Naive thymus-derived CD4-positive, alpha-beta T cell (primary cell): ENCODE measurements at regions not wholly inside any gene's neighbourhood (a gene's known extent, or its start where the extent isn't known, plus 50 kb on each side); places are given as distances from the start of the nearest gene placed in this dataset.

Experiments
- ATAC-seq: fragments of 150-1000 bp; cut with Tn5 transposase; 2 replicates; pipeline ENCODE4 v1.10.0; 2021; ENCODE audit warnings: mild to moderate bottlenecking, moderate library complexity
- CTCF ChIA-PET: fragments of 350-600 bp; sonication (Branson Sonifier 250); formaldehyde crosslinking; loops from one replicate; lab custom pipeline; 2021; ENCODE audit warnings: antibody characterized with exemption; lab: Charles Lee
- POLR2A ChIA-PET: fragments of 350-600 bp; sonication (Branson Sonifier 250); formaldehyde crosslinking; loops from one replicate; lab custom pipeline; 2021; ENCODE audit warnings: antibody characterized with exemption, inconsistent platforms; lab: Charles Lee
- DNase-seq, 9 donors: peaks; one replicate each; pipeline versions ENCODE4 v3.0.0 to v3.0.0-alpha.2; 2020 to 2022; ENCODE audit warnings: mixed read lengths in 1 of 9
- H3K27ac ChIP-seq: one replicate; pipeline ENCODE4 v1.7.0; 2013; ENCODE audit warnings: mild to moderate bottlenecking, low read depth, low read length, moderate library complexity
- H3K27me3 ChIP-seq, 2 donors: one replicate each; pipeline ENCODE4 v1.7.0; 2013; ENCODE audit warnings: low read length in 2 of 2, mild to moderate bottlenecking in 2 of 2, moderate library complexity in 2 of 2; ENCODE audit not compliant: control insufficient read depth in 2 of 2, insufficient read depth in 2 of 2
- H3K36me3 ChIP-seq, 3 experiments: 1 replicate in 2 of 3; 2 replicates in 1 of 3; pipeline ENCODE4 v1.7.0; 2013; ENCODE audit warnings: low read length in 3 of 3, mild to moderate bottlenecking in 3 of 3, moderate library complexity in 1 of 3; ENCODE audit not compliant: insufficient read depth in 3 of 3, control insufficient read depth in 2 of 3
- H3K4me1 ChIP-seq, 2 donors: one replicate each; pipeline ENCODE4 v1.7.0; 2013; ENCODE audit warnings: low read length in 2 of 2, mild to moderate bottlenecking in 2 of 2, moderate library complexity in 1 of 2; ENCODE audit not compliant: control insufficient read depth in 2 of 2, insufficient read depth in 2 of 2
- H3K4me3 ChIP-seq: 2 replicates; pipeline ENCODE4 v1.7.0; 2013; ENCODE audit warnings: mild to moderate bottlenecking, low read length
- H3K9me3 ChIP-seq, 3 experiments: 1 replicate in 2 of 3; 2 replicates in 1 of 3; pipeline ENCODE4 v1.7.0; 2013; ENCODE audit warnings: low read length in 3 of 3; ENCODE audit not compliant: control insufficient read depth in 2 of 3
- H3K27ac Mint-ChIP-seq, 9 donors: one replicate each; pipeline ENCODE4 v1.8.0; 2020 to 2022; ENCODE audit warnings: mixed read lengths in 9 of 9, mild to moderate bottlenecking in 8 of 9, moderate library complexity in 5 of 9, inconsistent platforms in 2 of 9
- H3K27me3 Mint-ChIP-seq, 5 donors: one replicate each; pipeline ENCODE4 v1.8.0; 2021 to 2022; ENCODE audit warnings: mixed read lengths in 5 of 5, mild to moderate bottlenecking in 1 of 5
- H3K36me3 Mint-ChIP-seq, 5 donors: one replicate each; pipeline ENCODE4 v1.8.0; 2020 to 2022; ENCODE audit warnings: mixed read lengths in 5 of 5, mild to moderate bottlenecking in 3 of 5, inconsistent platforms in 1 of 5
- H3K4me1 Mint-ChIP-seq, 7 donors: one replicate each; pipeline ENCODE4 v1.8.0; 2020 to 2022; ENCODE audit warnings: mixed read lengths in 7 of 7, mild to moderate bottlenecking in 3 of 7, inconsistent platforms in 1 of 7
- H3K4me3 Mint-ChIP-seq, 10 donors: one replicate each; pipeline ENCODE4 v1.8.0; 2020 to 2022; ENCODE audit warnings: mild to moderate bottlenecking in 10 of 10, mixed read lengths in 10 of 10, moderate library complexity in 6 of 10, inconsistent platforms in 2 of 10
- H3K9me3 Mint-ChIP-seq, 11 donors: one replicate each; pipeline ENCODE4 v1.8.0; 2020 to 2022; ENCODE audit warnings: mixed read lengths in 11 of 11, mild to moderate bottlenecking in 4 of 11, inconsistent platforms in 1 of 11, moderate library complexity in 1 of 11
- intact Hi-C, 2 donors: fragments of 100-400 bp; cut with micrococcal nuclease; formaldehyde crosslinking; loops; one replicate each; pipeline ENCODE4 v1.15.1; 2023

DNA sequence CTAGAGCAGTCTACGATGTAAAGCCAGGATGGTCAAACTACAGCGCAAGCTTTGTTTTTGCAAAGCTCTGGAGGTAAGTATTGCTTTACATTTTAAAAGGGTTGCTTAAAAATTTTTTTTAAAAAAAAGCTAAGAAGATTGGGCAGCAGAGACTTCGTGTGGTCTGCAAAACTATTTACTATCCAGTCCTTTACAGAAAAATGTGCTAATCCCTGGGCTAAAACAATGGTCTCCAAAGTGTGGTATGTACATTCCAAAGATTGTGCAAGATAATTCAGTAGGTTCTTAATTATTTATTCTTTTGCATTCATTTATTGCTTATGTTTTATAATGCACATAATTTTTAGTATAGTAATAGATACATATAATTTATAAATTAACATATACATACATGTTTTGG, 113.2 kb downstream of the MFAP3L start:
- intact Hi-C loops: no loop called here
- Mint-ChIP-seq H3K4me1 (peaks cover 0 to 2% (median 0%) of the 10 kb centered on the region in 7 donors), H3K9me3 (peaks cover 0 to 15% (median 9%) of the 10 kb centered on the region in 11 donors), H3K36me3 (peaks cover 0 to 8% (median 0%) of the 10 kb centered on the region in 5 donors), H3K27me3 (peaks cover 0 to 15% (median 6%) of the 10 kb centered on the region in 5 donors), H3K27ac (no peak overlapping the region), H3K4me3 (no peak overlapping the region)
- no peak overlapping the region for H3K4me3 ChIP-seq
- ChIA-PET POLR2A (no interaction called here), CTCF (no interaction called here)
- no peaks in the 10 kb centered on the region for H3K36me3 ChIP-seq
- H3K9me3 ChIP-seq: peaks cover 0 to 6% (median 0%) of the 10 kb centered on the region in 3 experiments
- no peaks in the 10 kb centered on the region for H3K4me1 ChIP-seq
- no peaks in the 10 kb centered on the region for H3K27me3 ChIP-seq
- DNase-seq (no peak), ATAC-seq (no peak)
- H3K27ac ChIP-seq: no peak overlapping the region

DNA sequence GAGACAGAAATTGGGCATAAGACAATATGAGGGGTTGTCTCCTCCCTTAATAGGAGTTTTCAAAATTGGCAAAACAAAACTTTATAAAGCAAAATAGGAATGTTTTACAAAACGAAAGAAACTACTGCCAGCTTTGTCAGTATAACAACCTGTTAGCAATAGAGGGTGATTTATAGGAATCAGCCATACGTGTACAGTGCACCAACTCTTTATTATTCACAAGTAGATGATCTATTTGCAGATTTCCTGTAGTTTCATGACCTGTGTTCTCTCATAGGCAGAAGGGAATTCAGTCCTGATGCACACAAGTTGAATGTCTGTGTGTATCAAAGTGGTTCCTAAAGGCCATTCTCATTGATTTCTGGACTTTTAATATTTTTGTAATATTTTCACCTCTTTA, 116.3 kb downstream of the MFAP3L start:
- H3K27me3 Mint-ChIP-seq: peaks cover 0 to 4% (median 3%) of the 10 kb centered on the region in 5 donors
- no peak for ATAC-seq

DNA sequence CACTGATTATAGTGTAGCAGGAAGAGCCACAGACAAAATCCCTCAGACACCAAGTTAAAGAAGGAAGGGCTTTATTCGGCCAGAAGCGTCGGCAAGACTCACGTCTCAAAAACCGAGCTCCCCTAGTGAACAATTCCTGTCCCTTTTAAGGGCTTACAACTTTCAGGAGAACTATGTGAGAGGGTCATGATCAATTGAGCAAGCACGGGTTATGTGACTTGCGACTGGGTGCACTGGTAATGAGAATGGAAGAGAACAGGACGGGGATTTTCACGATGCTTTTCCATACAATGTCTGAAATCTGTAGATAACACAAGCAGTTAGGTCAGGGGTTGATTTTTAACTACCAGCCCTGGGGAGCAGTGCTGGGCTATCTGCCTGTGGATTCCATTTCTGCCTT, 116.7 kb downstream of the MFAP3L start:
- Mint-ChIP-seq H3K4me1 (no peaks in the 10 kb centered on the region), H3K4me3 (no peak overlapping the region), H3K27ac (no peak overlapping the region), H3K27me3 (peaks cover 0 to 6% (median 3%) of the 10 kb centered on the region in 5 donors), H3K9me3 (peaks cover 0 to 2% (median 0%) of the 10 kb centered on the region in 11 donors), H3K36me3 (no peaks in the 10 kb centered on the region)
- no peaks in the 10 kb centered on the region for H3K36me3 ChIP-seq
- ATAC-seq (no peak), DNase-seq (no peak)
- H3K27me3 ChIP-seq: no peaks in the 10 kb centered on the region
- intact Hi-C loops: no loop called here
- H3K4me1 ChIP-seq: no peaks in the 10 kb centered on the region
- H3K27ac ChIP-seq: no peak overlapping the region
- H3K4me3 ChIP-seq: no peak overlapping the region
- CTCF ChIA-PET: no interaction called here
- H3K9me3 ChIP-seq: no peaks in the 10 kb centered on the region
- POLR2A ChIA-PET: no interaction called here

More for the DNA sequence above, 116.3 kb downstream of the MFAP3L start:
- DNase-seq: no peak
- no peak overlapping the region for H3K27ac ChIP-seq
- no peaks in the 10 kb centered on the region for H3K9me3 ChIP-seq
- ChIA-PET CTCF (no interaction called here), POLR2A (no interaction called here)
- Mint-ChIP-seq H3K4me3 (no peak overlapping the region), H3K27ac (no peak overlapping the region), H3K4me1 (no peaks in the 10 kb centered on the region), H3K9me3 (peaks cover 0 to 2% (median 0%) of the 10 kb centered on the region in 11 donors), H3K36me3 (no peaks in the 10 kb centered on the region)
- no peaks in the 10 kb centered on the region for H3K36me3 ChIP-seq
- H3K4me3 ChIP-seq: no peak overlapping the region
- intact Hi-C loops: no loop called here
- no peaks in the 10 kb centered on the region for H3K4me1 ChIP-seq
- H3K27me3 ChIP-seq: no peaks in the 10 kb centered on the region

DNA sequence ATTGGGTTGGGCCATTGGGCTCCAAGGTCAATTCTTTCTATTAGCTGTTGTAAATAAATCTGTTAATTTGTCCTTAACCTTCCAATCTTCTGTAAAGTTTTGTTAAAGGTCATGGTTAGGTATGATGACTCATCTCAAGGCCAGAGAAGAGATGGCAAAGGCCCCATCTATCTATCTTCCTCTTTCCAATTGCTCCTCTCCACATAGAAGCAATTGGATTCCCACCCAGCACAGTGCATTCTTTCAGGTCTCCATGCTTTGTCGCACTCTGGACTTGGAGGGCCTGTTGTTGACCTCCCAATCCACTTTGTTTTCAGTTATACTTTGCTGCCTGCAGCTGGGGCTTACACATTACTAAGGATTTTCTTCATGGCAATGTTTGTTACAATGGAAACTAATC, 118.5 kb downstream of the MFAP3L start:
- no peak overlapping the region for H3K27ac ChIP-seq
- H3K27me3 ChIP-seq: no peaks in the 10 kb centered on the region
- no peak for ATAC-seq
- CTCF ChIA-PET: no interaction called here
- H3K4me3 ChIP-seq: no peak overlapping the region
- no peaks in the 10 kb centered on the region for H3K36me3 ChIP-seq
- Mint-ChIP-seq H3K4me3 (no peak overlapping the region), H3K27ac (no peak overlapping the region), H3K27me3 (peaks cover 0 to 13% (median 3%) of the 10 kb centered on the region in 5 donors), H3K36me3 (no peaks in the 10 kb centered on the region), H3K9me3 (no peaks in the 10 kb centered on the region), H3K4me1 (no peaks in the 10 kb centered on the region)
- intact Hi-C loops: no loop called here
- POLR2A ChIA-PET: no interaction called here
- no peaks in the 10 kb centered on the region for H3K9me3 ChIP-seq
- DNase-seq: no peak
- H3K4me1 ChIP-seq: no peaks in the 10 kb centered on the region

DNA sequence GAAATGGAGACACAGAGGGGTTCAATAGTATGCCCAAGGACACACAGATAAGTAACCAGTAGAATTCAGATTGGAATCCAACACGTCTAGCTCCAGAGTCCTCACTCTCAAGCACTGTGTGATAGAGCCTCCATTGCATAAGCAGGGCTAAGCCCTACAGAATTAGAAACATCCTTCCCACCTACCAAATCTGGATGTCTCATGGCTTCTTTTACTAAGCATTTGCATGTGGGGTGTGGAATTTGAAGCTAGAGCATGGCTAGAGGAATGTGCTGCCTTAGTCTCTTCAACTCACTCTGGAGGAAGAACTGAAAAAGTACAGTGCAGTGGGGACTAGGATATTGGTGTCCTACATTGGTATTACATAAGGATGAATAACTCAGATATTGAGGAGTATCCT, 119.4 kb downstream of the MFAP3L start:
- DNase-seq: no peak
- Histone ChIP-seq H3K27ac (no peak overlapping the region), H3K36me3 (no peaks in the 10 kb centered on the region), H3K27me3 (no peaks in the 10 kb centered on the region), H3K9me3 (no peaks in the 10 kb centered on the region), H3K4me1 (no peaks in the 10 kb centered on the region), H3K4me3 (no peak overlapping the region)
- H3K27me3 Mint-ChIP-seq: peaks cover 0 to 13% (median 0%) of the 10 kb centered on the region in 5 donors
- POLR2A ChIA-PET: no interaction called here
- no peak for ATAC-seq
- H3K36me3 Mint-ChIP-seq: no peaks in the 10 kb centered on the region
- H3K4me3 Mint-ChIP-seq: no peak overlapping the region
- no peak overlapping the region for H3K27ac Mint-ChIP-seq
- H3K4me1 Mint-ChIP-seq: no peaks in the 10 kb centered on the region
- CTCF ChIA-PET: no interaction called here
- intact Hi-C loops: no loop called here
- H3K9me3 Mint-ChIP-seq: no peaks in the 10 kb centered on the region

DNA sequence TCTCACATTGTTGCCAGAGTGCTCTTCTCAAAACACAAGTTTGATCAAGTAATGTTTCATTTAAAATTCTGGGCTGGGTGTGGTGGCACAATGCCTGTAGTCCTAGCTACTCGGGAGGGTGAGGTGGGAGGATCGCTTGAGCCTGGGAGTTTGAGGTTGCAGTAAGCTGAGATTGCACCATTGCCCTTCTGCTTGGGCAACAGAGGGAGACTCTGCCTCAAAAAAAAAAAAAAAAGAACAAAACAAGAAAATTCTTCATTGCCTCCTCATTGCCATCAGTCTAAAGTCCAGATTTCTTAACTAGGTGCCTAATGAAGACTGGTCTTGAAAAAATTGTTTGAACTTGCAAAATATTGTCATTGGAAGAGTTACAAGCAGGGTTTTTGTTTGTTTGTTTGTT, 120.1 kb downstream of the MFAP3L start:
- Histone ChIP-seq H3K4me1 (no peaks in the 10 kb centered on the region), H3K27me3 (no peaks in the 10 kb centered on the region), H3K9me3 (no peaks in the 10 kb centered on the region), H3K27ac (no peak overlapping the region), H3K36me3 (no peaks in the 10 kb centered on the region), H3K4me3 (no peak overlapping the region)
- H3K9me3 Mint-ChIP-seq: no peaks in the 10 kb centered on the region
- H3K4me1 Mint-ChIP-seq: no peaks in the 10 kb centered on the region
- no peaks in the 10 kb centered on the region for H3K36me3 Mint-ChIP-seq
- no peak for ATAC-seq
- POLR2A ChIA-PET: interaction anchor here (0.6 kb wide), 1 partner anchor 56 kb away, joined by 3 read pairs; no protein-coding TSS in a partner anchor
- intact Hi-C loops: no loop called here
- peaks cover 0 to 12% (median 0%) of the 10 kb centered on the region in 5 donors for H3K27me3 Mint-ChIP-seq
- H3K27ac Mint-ChIP-seq: no peak overlapping the region
- no peak for DNase-seq
- no peak overlapping the region for H3K4me3 Mint-ChIP-seq
- CTCF ChIA-PET: no interaction called here

DNA sequence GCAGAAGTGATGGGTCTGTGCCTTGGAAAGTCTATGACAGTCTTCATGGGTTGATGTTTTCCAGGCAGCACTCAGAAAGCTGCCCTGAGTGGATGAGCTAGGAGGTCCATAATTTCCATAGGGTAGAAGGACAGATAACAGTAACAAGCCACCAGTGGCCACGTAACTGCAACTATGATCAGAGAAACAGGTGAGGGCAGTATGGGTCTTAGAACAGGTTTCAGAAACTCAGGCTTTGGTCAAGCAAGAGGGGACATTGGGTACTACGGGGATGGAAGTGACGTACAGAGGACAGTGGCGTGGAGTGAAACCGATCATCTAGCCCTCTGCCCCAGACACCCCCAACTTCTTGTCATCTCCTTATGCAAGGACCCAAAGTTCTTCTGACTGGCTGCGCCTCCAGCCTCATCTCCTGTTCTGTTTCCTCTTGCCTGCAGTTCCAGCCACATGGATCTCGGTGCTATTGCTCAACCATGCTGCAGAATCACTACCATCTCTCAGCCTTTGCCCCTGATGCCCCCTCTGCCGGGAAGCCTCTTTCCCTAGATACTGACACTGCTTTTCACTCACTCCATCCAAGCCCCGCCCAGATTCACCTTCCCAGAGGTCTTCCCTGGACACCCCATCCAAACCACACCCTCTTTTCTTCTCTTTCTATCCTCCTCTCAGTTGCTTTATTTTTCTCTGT, 123.4 kb downstream of the MFAP3L start:
- Histone ChIP-seq H3K27ac (no peak overlapping the region), H3K36me3 (no peaks in the 10 kb centered on the region), H3K27me3 (no peaks in the 10 kb centered on the region), H3K4me1 (no peaks in the 10 kb centered on the region), H3K4me3 (no peak overlapping the region), H3K9me3 (no peaks in the 10 kb centered on the region)
- peaks cover 0 to 10% (median 8%) of the 10 kb centered on the region in 5 donors for H3K27me3 Mint-ChIP-seq
- POLR2A ChIA-PET: no interaction called here
- no peak overlapping the region for H3K4me3 Mint-ChIP-seq
- DNase-seq (no peak), ATAC-seq (no peak)
- no peaks in the 10 kb centered on the region for H3K4me1 Mint-ChIP-seq
- peaks cover 0 to 7% (median 0%) of the 10 kb centered on the region in 5 donors for H3K36me3 Mint-ChIP-seq
- CTCF ChIA-PET: no interaction called here
- intact Hi-C loops: no loop called here
- peaks cover 0 to 5% (median 0%) of the 10 kb centered on the region in 11 donors for H3K9me3 Mint-ChIP-seq
- H3K27ac Mint-ChIP-seq: no peak overlapping the region
